ENCODE measurements at regions not wholly inside any gene's neighbourhood (a gene's known extent, or its start where the extent isn't known, plus 50 kb on each side); places are given as distances from the start of the nearest gene placed in this dataset.

DNA sequence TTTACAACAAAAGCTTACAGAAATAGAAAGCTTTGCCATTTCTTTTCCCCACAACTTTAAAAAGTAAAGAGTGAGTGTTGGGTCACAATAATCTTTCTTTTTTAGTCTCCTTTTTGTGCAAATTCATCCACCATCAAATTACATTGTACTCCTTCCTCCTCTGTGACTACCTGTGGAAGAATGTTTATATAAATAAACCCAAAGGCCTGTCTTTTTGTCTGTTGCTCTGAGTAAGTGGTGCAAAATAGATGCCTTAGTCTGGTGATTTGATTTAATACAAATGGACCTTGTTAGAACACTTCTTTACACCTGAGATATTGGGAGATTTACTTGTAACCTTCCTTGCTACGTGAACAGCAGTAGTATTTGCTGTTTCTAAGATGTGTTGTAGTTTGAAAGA is 53.5 kb upstream of the TAF11L2 start:
- no peak for TF ChIP-seq POLR2AphosphoS5 (IDR thresholded peaks at IDR 0.05)
- TF ChIP-seq, protein P1, sequence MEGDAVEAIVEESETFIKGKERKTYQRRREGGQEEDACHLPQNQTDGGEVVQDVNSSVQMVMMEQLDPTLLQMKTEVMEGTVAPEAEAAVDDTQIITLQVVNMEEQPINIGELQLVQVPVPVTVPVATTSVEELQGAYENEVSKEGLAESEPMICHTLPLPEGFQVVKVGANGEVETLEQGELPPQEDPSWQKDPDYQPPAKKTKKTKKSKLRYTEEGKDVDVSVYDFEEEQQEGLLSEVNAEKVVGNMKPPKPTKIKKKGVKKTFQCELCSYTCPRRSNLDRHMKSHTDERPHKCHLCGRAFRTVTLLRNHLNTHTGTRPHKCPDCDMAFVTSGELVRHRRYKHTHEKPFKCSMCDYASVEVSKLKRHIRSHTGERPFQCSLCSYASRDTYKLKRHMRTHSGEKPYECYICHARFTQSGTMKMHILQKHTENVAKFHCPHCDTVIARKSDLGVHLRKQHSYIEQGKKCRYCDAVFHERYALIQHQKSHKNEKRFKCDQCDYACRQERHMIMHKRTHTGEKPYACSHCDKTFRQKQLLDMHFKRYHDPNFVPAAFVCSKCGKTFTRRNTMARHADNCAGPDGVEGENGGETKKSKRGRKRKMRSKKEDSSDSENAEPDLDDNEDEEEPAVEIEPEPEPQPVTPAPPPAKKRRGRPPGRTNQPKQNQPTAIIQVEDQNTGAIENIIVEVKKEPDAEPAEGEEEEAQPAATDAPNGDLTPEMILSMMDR (IDR thresholded peaks at IDR 0.05): no peak
